GM21576 (cell line): ENCODE measurements at regions not wholly inside any gene's neighbourhood (a gene's known extent, or its start where the extent isn't known, plus 50 kb on each side); places are given as distances from the start of the nearest gene placed in this dataset.
"Not testable (repeated sequence)": the region's sequence is repeated elsewhere in the genome, so short reads cannot be mapped to it uniquely, and the experiment has no call there.

Experiments used
- ATAC-seq: cut with Tn5 transposase; IDR thresholded peaks from one replicate; pipeline ENCODE4 v1.9.1; 2021; ENCODE audit warnings: mild to moderate bottlenecking, moderate library complexity; ENCODE audit not compliant: unreplicated experiment

DNA sequence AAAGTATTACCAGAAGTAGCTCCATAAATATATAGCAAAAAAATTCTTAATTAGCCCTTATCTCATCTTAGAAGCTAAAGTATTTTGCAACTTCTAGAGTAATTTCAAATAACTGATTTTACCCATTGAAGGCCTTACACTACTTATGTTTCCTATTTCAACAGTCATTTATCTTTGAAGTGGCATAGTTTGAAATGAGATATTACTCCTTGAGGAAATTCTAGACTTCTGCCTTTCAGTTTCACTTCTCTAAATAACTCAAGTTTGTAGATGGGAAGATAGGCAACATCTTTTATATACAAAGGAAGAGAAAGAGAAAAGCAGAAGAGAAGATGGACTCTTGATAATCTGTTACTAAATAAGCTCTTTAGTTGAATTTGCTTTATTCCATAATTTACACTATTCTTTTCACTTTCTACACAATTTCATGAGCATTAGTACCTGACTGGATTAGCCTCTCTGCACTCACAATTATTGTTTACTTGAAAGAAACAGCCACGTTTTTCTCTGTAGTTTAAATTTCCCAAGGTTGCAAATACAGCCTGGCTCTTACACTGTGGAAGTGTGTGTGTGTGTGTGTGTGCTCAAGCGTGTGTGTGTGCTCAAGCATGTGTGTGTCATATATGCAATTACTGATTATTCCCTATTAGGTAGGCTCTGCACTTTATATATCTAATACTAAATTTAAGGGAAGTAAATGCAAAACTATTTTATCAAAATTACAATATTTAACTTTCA is 60.6 kb upstream of the EMB start:
- ATAC-seq: peak; percentile 99

DNA sequence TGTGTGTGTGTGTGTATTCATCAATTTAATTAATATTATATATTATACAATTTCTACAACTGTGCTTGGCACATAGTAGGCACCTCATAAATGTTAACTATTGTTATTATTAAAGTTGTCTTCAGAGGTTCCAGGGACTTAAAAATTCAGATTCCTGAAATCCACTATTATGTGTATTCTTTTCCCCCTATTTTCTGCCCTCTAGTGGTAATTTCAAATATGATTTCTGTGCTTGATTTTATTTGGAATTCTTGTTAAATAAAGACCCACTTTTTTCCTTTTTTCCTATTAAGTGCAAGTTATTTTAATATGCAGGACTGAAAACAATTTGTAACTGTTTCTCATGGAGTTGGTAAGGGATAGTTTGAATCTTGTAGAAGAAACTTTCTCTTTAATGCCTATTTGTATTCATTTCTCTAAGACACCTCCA is 72.0 kb upstream of the EMB start:
- ATAC-seq: not testable (repeated sequence)

DNA sequence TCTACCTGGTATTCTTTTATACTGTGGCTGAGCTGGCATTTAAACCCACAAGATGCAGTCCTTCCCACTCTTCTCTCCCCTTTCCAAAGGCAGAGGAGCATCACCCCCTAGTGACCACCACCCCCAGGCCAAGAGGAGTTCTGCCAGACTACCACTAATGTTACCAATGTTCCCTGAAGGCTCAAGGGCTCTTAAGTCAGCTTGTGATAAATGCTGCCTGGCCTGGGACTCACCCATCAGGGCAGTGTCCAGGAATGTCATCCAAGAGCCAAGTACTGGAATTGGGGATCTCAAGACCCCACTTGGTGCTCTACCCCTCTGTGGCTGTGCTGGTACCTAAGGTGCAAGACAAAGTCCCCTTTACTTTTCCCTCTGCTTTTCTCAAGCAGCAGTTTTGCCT is 80.0 kb upstream of the EMB start:
- ATAC-seq: not testable (repeated sequence)

DNA sequence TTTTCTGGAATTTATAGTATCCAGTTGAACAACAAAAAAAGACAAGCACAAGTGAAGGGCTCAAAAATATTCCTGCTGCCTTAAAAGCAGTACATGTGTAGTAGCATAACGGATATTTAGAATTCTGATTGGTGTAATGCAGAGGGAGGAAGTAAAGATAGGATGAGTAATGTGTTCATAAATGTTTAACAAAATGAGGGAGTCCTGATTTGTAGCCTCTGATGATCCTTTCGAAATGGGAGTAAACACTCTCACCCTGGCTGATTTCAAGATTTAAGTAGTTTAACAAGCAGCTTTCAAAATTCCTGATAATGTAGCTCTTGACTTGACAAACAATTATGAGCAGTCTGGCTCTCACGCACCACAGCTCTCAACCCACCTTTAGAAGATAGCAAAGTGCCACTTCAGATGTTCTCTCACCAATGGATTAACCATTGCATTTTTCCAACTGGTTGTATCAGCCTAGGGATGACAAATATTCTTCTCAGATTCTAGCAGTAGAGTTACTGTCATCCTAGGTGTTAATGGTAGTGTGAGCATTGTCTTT is 86.5 kb upstream of the EMB start:
- not testable (repeated sequence) for ATAC-seq

DNA sequence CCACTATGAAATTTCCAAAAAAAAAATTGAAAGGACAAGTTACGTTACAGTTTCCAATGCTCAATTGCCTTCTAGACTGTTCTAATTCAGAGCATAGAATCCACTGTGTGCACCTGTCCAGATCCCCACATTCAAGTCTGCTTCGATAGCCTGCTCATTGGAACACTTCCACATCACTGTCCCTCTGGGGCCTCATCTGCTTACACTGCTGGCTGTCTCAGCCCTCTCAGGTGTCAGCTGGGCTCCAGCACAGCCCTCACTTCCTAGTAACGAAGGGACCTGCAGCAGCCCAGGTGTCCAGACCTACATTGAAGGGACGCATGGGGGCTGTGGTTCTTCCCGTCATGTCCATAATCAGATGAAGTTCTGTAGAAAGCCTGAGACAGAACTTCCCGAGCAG is 94.3 kb upstream of the EMB start:
- no peak for ATAC-seq

DNA sequence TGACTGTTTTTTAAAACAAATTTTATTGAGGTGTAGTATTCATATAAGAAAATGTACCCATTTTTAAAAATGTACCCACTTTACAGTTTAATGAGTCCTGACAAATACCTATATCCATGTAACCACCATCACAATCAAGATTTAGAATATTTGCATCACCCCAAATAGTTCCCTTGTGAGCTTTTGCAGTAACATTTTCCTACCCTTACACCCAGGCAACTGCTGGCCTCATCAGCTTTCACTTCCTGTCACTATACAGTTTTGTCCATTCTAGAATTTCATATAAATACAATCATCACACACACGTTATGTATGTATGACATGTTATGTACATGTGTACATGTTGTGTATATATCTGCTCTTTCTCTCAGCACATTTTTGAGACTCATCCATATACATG is 96.4 kb upstream of the EMB start:
- ATAC-seq: peak; percentile 82

DNA sequence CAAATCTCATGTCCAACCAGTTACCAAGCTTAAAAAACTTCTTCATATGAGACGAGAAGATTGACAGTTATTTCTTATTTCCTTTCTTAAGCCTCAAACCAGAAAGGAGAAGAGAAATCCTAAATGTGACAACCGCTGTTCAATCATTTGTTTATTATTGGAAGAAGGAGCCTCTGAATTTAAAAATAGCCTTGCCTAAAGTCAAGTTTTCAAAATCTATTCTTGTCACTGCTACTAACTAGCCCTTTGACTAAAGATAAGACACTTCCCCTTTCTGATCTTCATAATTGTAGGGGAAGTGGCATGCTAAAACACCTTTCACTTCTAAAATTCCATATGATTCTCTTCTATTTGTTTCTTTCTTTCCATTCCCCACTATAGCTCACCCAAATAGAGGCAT is 106.2 kb upstream of the EMB start:
- peak; percentile 98 for ATAC-seq

DNA sequence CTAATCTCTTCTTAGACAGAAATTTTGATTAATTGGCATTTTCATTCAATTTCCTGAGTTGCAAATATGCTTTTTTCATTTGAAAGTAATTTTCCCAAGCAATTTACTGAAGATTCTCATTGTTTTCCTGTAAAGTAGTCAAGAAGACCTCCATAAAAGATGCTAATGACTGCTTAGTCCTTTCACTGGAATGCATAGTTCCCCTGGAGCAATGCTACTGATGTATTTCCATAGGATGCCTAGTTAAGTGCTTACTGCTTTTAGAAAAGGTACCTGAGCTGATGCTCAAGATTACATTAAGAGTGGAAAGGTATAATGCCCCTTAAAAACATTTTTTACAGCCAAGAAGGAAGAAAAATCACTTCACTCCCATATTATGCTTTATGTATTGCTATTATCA is 109.2 kb upstream of the EMB start:
- ATAC-seq: no peak

DNA sequence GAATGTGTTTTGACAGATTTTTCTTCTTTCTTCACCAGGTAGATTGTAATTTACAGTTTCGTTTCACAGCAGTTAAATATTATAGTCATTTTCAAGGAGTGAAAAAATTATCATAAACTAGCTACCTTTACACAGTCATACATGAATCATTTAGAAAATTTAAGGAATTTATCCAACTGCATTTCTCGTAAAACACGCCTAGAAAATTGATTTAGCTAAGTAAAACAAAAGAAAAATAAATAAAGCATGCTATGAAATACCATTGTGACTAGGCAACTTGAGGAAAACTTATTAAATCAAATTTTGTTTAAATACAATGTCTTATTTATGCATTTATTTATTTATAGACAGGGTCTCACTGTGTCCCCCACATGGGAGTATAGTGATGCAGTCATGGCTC is 109.9 kb upstream of the EMB start:
- ATAC-seq: no peak

DNA sequence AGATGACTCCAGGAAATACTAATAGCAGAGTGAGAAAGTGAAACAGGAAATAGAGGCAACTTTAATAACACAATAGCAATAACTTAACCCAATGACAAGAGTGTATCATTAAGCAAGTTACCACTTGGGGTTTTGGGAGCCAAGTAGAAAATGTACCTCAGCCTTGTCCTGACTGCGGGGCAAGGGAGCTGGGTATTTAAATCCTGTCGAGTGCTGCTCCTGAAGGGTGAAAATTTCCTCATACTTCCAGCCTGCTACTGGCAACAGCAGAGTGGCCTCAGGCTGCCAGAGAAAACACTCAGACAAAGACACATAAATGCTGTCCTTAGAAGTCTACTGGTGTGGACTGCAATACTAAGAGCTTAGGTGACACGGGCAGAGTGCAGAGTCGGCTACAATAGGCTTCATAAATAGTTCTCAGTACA is 112.5 kb upstream of the EMB start:
- no peak for ATAC-seq

DNA sequence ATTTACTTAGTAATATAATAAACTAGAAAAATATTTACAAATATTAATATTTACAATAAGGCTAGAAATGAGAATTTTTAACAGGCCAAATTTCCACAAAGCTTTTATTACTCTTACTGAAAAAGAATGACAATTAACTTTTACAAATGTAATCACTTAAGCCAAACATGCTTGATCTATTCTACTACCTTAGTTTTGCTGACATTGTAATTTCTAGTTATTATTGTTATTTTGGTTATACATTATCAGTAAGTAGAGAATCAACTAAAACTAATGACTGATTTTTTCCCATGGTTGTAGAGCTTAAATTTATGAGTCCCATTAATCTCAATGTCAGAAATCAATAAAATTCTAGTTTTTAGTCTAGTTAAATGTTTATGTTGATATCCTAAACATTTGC is 107.8 kb upstream of the PARP8 start:
- ATAC-seq: not testable (repeated sequence)

DNA sequence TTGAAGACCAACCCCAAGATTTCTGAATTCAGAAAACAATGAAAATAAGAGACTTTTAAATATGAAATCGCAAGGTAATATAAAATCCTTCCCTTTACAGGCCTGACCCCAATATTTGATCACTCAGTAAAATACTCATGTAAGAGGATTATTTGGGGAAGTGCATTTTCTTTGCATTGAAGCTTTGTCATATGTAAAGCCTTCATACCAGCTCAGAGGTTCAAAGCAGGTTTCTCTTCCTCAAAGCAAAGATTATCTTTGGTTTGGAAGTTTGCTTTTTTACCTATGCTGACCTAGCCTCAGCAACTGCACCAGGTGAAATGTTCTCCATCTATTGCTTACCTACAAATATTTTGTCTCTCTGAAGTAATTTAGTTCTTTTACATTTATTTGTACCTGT is 106.5 kb upstream of the PARP8 start:
- no peak for ATAC-seq

DNA sequence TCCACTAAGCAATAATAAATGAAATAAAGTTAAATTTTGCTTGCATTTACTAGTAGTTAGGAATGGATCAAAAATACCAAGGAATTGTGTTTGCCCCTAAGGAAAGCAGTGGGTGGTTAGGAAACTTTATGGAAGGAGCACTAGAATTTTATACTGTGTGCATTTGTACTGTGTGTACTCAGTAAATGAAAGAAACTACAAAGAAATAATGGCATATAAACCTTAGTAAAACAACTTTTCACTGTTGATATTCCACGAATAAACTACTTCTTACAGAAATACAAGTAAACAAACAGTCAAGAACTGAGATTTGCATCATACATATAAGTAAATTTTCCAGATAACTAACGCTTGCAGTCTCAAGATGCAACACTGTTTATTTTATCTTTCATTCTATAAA is 103.7 kb upstream of the PARP8 start:
- no peak for ATAC-seq

DNA sequence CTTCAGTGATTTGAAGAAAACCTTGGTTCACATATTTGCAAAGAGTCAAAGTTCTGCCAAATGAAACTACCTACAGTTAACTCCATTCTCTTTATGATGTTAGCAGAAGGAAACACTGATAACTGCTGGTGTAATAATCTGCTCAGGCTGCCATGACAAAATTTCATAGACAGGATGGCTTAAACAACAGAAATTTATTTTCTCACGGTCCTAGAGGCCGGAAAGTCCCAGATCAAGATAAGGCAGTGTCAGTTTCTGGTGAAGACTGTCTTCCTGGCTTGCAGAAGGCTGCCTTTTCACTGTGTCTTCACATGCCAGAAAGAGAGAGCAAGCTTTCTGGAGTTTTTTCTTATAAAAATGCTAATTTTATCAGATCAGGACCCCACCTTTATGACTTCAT is 102.4 kb upstream of the PARP8 start:
- ATAC-seq: peak; percentile 92

DNA sequence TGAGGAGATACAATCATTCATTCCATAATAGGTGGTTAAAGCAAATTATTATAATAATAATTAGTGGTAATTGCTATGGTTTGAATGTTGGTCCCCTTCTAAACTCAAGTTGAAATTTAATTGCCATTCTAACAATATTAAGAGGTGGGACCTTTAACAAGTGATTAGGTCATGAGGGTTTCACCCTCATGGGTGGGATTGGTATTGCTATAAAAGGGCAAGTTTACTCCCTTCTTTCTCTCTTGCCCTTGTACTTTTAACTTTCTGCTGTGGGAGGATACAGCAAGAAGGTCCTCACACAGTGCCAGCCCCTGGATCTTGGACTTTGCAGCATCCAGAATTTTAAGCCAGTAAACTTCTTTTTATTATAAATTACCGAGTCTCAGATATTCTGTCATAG is 101.9 kb upstream of the PARP8 start:
- ATAC-seq: no peak

DNA sequence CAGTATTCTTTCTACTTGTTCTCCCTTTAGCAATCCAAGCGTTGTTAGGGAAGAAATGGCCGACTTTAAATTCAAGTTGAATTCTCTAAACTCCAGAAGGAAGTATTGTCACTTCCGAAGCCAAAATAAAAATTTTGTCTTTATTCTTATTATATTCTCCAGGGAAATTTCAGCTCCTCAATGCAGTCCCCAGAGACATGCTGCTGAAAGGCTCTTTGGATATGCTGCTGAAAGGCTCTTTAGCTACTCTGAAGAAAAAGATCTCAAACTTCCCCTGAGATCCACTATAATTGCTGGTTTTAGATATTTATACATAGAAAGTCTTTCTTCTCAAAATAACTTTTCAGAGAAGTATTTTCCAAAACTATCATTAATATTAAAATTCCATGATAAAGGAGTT is 92.3 kb upstream of the PARP8 start:
- ATAC-seq: no peak

DNA sequence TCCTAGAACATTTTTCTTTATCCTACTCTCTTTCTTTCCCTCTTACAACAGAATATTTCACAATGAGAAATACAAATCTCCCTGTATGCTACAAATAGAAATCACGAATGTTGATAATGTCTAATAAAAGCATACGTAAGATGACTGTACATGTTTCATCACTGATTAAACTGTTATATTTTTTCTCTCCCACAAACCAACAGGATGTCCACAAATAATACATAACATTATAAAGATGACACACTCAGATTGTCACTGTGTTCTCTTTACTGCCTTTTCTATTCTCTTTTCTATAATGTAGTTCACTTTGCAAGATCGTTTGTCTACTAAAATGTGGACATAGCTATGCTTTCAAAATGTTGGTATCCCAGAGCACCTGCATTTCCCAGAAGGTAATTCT is 90.7 kb upstream of the PARP8 start:
- no peak for ATAC-seq

DNA sequence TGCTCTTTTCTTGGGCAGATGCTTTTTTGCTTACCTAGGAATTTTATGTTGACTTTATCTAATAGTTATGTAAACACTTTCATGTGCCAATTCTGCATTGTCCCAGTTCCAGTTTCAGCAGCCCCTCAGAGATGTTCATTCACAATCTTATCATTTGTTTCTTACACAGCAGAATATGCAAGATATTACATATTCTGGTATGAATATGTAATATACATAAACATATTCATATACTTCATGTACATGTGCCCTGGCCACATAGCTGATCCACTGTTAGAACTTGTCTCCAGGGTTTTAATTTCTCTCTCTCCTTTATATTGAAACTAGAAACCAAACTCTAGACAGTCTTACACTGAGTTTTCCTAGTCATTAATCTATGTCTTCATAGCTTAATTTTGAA is 90.2 kb upstream of the PARP8 start:
- ATAC-seq: no peak

DNA sequence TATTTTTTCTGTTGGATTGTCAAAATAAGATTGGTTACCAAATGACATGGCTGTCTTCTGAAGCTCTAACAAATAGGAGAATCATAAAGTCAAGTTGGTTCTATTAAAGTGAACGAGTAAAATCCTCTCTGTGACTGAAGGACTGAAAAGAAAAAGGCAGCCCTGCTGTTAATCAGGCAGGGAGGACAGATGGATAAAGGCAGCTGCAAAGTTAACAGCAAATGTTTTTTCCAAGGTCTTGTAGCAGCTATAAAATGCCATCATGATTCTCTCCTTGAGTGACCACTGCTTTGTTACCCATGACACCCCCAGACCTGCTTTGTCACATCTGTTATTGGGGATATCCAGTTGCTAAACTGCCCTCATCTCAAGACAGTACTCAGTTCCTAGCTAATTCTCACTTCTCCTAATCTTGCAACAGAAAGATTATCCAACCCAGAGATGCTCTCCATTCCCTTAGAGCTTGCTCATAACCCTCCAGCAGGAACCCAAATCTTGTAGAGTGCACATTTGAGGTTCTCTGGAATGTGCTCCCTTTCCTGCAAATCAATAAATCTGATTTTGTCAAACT is 89.7 kb upstream of the PARP8 start:
- no peak for ATAC-seq

DNA sequence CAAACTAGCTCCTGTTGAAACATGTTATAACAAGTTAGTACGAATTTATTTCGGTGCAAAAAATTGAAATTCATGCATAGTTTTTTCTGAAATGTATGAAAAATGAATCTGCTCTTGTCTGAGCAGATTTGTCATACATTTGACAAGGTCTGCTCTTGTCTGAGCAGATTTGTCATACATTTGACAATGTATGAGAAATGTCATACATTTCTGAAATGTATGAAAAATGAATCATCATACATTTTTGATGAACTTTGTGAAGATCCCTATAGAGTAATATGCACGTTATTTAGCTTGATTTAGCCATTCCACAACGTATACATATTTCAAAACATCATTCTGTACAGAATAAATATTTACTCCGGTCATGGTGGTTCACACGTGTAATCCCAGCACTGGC is 85.9 kb upstream of the PARP8 start:
- no peak for ATAC-seq

DNA sequence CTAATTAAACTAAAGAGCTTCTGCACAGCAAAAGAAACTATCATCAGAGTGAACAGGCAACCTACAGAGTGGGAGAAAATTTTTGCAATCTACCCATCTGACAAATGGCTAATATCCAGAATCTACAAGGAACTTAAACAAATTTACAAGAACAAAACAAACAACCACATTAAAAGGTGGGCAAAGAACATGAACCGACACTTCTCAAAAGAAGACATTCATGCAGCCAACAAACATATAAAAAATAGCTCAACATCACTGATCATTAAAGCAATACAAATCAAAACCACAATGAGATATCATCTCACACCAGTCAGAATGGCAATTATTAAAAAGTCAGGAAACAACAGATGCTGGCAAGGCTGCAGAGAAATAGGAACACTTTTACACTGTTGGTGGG is 84.6 kb upstream of the PARP8 start:
- not testable (repeated sequence) for ATAC-seq

DNA sequence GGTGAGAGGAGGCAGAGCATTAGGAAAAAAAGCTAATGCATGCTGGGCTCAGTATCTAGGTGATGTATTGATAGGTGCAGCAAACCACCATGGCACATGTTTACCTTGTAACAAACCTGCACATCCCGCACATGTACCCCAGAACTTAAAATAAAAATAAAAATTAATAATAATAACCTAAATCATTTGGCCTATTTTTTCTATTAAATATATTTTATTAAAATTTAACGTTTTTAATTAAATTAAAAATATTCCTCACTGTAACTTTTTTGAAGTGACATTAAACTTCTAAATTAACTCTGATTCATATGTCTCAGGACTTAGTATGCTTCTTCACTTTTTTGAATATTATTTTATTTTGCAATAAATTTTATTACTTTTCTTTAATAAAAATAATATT is 83.7 kb upstream of the PARP8 start:
- ATAC-seq: no peak

DNA sequence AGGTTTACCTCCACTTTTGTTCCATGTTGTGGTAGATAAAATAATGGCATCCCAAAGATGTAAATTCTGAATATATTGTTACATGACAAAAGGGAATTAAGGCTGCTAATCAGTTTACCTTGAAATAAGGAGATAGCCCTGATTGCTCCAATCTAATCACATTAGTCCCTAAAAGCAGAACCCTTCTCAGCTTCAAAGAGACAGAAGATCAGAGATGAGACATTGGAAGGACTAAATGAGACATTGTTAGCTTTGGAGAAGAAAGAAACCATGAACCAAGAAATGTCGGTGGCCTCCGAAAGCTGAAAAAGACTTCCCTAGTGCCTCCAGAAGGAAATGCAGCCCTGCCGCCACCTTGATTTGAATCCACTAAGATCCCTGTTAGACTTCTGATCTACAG is 82.8 kb upstream of the PARP8 start:
- no peak for ATAC-seq
